NCI-H460 (cell line): ENCODE measurements at regions not wholly inside any gene's neighbourhood (a gene's known extent, or its start where the extent isn't known, plus 50 kb on each side); places are given as distances from the start of the nearest gene placed in this dataset.
"Not testable (repeated sequence)": the region's sequence is repeated elsewhere in the genome, so short reads cannot be mapped to it uniquely, and the experiment has no call there.

Experiments used
- DNase-seq: peaks from one replicate; pipeline ENCODE4 v3.0.0-alpha.2; 2016; ENCODE audit warnings: low read depth; ENCODE audit errors: extremely low read depth

DNA sequence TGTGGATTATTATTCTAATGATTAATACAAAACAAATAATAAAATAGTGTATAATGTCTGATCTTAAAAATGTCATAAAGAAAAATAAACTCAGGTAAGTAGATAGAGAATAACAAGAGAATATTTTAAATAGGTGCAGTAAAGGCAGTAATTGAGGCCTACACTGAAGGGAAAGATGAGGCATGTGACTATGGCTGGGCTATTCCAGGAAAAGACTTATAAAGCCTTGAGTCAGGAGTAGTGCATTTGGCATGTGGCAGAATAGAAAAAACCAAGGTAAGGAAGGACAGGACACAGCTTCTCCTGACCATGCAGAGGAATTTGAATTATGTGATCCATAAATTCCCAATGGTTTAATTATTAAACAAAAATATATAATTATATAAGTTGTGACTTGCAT lies 215.6 kb upstream of the C1QTNF3 start:
- DNase-seq: not testable (repeated sequence)

DNA sequence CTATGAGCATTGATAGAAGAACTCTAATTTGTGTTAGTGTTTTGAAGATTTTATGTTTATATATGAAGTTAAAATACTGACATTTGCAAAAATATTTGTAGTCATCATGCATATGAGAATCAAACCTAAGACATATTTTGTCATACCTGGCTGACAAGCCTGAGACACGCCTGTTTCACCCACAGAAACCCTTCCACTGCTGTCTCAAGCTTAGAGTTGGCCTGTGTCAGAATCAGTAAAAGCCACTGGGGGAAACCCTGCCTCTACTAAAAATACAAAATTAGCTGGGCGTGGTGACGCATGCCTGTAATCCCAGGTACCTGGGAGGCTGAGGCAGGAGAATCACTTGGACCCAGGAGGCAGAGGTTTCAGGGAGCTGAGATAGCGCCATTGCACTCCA lies 218.0 kb upstream of the C1QTNF3 start:
- DNase-seq: not testable (repeated sequence)

GRCh38 chr5:34266151-34266550 lies 223.1 kb upstream of the C1QTNF3 start:
- not testable (repeated sequence) for DNase-seq

DNA sequence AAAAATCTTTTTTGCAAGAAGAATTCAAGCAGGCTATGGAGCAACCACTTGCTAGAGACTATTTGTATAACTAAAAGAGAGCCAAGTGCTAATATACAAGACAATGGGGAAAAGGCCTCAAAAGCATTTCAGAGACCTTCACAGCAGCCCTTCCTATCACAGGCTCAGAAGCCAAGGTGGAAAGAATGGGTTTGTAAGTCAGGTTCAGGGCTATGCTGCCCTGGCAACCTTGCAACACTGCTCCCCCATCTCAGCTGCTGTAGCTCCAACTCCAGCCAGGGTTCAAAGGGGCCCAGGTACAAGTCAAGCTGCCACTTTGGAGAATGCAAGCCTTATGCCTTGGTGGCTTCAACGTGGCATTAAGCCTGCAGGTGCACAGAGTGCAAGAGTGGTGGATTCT lies 253.7 kb upstream of the C1QTNF3 start:
- not testable (repeated sequence) for DNase-seq

- DNase-seq: not testable (repeated sequence)
Measured at GRCh38 chr5:34329201-34329600, 286.2 kb upstream of the C1QTNF3 start.

- not testable (repeated sequence) for DNase-seq
Measured at GRCh38 chr5:34329611-34330108, 286.6 kb upstream of the C1QTNF3 start.

GRCh38 chr5:34331928-34332454 lies 289.0 kb upstream of the C1QTNF3 start:
- not testable (repeated sequence) for DNase-seq

GRCh38 chr5:34339408-34340001 lies 296.5 kb upstream of the C1QTNF3 start:
- not testable (repeated sequence) for DNase-seq

DNA sequence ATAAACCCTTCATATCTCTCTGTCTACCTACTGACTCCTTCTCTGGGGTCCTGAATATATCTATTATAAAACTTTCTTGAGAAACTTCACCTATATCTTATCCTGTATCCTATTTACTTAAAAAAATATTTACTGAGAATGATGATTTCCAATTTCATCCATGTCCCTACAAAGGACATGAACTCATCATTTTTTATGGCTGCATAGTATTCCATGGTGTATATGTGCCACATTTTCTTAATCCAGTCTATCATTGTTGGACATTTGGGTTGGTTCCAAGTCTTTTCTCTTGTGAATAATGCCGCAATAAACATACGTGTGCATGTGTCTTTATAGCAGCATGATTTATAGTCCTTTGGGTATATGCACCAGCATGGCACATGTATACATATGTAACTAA lies 301.7 kb upstream of the RAI14 start:
- DNase-seq: not testable (repeated sequence)

DNA sequence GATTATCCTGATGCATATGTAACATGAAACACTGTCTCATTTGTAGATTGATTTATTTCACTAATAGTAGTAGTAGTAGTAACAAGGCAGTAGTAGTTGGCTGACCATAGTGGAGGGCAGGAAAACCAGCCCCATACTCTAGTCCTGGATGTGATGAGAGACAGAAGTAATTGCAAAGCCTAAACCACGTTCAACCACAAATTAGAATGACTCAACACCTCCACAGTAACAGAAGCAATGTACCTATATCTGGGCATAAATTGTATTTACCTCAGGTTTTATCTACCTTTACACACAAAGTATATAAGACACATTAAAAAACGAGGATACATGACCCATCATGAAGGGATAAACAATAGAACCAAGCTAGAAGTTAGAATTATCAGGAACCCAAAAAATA lies 284.7 kb upstream of the RAI14 start:
- DNase-seq: not testable (repeated sequence)

DNA sequence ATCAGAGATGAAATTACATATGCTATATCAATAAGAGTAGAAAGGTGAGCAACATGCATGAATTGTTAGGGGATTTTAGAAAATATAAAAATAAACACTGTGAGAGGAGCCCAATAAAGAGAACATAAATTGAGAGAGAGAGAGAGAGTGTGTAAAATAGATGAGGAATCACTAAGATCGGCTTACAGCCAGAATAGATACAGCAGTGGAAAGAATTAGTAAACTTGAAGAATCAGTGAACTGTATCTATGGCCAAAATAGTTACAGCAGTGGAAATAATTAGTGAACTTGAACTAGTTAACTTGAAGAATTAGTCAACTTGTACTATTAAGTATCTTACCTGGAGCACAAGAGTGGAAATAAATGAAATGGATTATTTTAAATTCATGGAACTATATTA lies 284.3 kb upstream of the RAI14 start:
- DNase-seq: not testable (repeated sequence)

DNA sequence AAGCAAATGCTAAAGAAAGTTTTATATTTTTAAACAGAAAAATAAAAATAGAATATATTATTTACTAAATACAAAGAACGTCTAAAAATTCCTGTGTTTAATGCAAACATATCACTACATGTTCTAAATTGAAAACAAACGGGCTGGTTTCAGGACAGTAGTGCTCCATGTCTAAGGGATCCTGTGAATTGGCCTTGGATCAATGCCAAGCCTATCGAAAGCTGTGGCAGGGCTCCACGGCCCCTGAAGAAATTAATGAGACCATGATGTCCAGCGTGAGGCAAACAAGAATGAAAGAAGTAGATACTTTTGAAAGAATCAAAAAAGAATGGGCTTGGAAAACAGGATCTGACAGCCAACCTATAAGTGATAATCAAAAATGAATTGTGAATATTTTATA lies 283.4 kb upstream of the RAI14 start:
- not testable (repeated sequence) for DNase-seq

DNA sequence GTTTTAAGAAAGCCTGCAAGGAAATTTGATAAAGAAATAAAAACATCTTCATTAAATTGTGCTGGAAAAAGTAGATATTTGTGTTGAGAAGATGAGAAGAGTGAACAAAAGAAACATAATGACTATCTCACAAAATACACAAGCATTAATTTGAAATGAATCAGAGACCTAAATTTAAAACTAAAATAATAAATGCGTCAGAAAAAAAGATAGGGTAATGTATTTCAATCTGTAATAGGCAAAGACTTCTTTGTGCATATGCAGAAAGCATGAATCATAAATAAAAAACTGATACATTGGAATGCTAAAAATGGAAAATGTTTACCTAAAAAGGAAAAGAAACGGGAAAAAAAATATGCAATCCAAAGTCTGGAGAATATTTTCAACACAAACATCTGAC lies 278.5 kb upstream of the RAI14 start:
- DNase-seq: not testable (repeated sequence)

- not testable (repeated sequence) for DNase-seq
Measured at GRCh38 chr5:34378498-34378897, 277.6 kb upstream of the RAI14 start.

- DNase-seq: not testable (repeated sequence)
Measured at GRCh38 chr5:34388754-34389153, 267.4 kb upstream of the RAI14 start.

- no peak for DNase-seq
Measured at GRCh38 chr5:34409373-34409772, 246.8 kb upstream of the RAI14 start.

GRCh38 chr5:34410411-34411139 lies 245.6 kb upstream of the RAI14 start:
- no peak for DNase-seq

GRCh38 chr5:34411470-34412346 lies 244.4 kb upstream of the RAI14 start:
- no peak for DNase-seq

DNA sequence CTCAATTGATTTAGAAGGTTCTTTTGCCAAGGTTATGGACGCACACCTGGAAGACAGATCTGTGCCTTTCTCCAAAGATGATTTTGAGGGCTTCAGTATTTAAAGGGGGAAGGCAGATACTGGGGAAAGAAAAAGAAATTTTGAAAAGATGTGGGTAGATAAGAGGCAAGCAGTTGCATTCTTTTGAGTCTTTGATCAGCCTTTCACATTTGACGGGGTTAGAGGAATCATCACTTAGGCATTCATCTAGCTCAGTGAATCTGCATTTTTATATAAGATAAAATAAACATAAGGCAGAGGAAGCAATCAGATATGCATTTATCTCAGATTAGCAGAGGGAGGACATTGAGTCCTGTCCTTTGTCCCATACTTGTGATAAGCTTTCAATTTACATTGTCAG lies 243.4 kb upstream of the RAI14 start:
- no peak for DNase-seq

GRCh38 chr5:34415559-34416198 lies 240.4 kb upstream of the RAI14 start:
- no peak for DNase-seq
